HL-60/S4 treated with phorbol 12-myristate 13-acetate at 8.2 ng/mL for 4 days and 3 days (cell line): ENCODE measurements at regions not wholly inside any gene's neighbourhood (a gene's known extent, or its start where the extent isn't known, plus 50 kb on each side); places are given as distances from the start of the nearest gene placed in this dataset.
"Not testable (repeated sequence)": the region's sequence is repeated elsewhere in the genome, so short reads cannot be mapped to it uniquely, and the experiment has no call there.

Experiments used
- in situ Hi-C: fragments of 300-500 bp; cut with MboI; formaldehyde crosslinking; loops from 2 replicates; pipeline ENCODE4 v1.15.0; 2022; ENCODE audit warnings: low sequenced_read_pairs

- in situ Hi-C loops, result no loop called here
Measured at GRCh38 chr1:55456971-55457370, 241.8 kb upstream of the USP24 start.

- in situ Hi-C loops, result no loop called here
Measured at GRCh38 chr1:55448261-55448660, 233.1 kb upstream of the USP24 start.

- in situ Hi-C loops, result no loop called here
Measured at GRCh38 chr1:55447488-55447887, 232.3 kb upstream of the USP24 start.

GRCh38 chr1:55446351-55446750, 231.2 kb upstream of the USP24 start:
- in situ Hi-C loops, result no loop called here

- in situ Hi-C loops, result no loop called here
Measured at GRCh38 chr1:55445416-55445815, 230.3 kb upstream of the USP24 start.

GRCh38 chr1:55444667-55445066, 229.5 kb upstream of the USP24 start:
- in situ Hi-C loops, result no loop called here

- in situ Hi-C loops, result no loop called here
Measured at GRCh38 chr1:55443175-55443915, 228.2 kb upstream of the USP24 start.

- in situ Hi-C loops, result no loop called here
Measured at GRCh38 chr1:55441489-55441888, 226.3 kb upstream of the USP24 start.

- in situ Hi-C loops, result no loop called here
Measured at GRCh38 chr1:55437692-55438091, 222.5 kb upstream of the USP24 start.

- in situ Hi-C loops, result not testable (repeated sequence)
Measured at GRCh38 chr1:55430720-55431119, 215.6 kb upstream of the USP24 start.

GRCh38 chr1:55430206-55430605, 215.0 kb upstream of the USP24 start:
- in situ Hi-C loops, result not testable (repeated sequence)

GRCh38 chr1:55428944-55429931, 214.1 kb upstream of the USP24 start:
- in situ Hi-C loops, result no loop called here

GRCh38 chr1:55428231-55428630, 213.1 kb upstream of the USP24 start:
- in situ Hi-C loops, result no loop called here

GRCh38 chr1:55427606-55428005, 212.4 kb upstream of the USP24 start:
- in situ Hi-C loops, result no loop called here

- in situ Hi-C loops, result no loop called here
Measured at GRCh38 chr1:55426619-55427018, 211.5 kb upstream of the USP24 start.

GRCh38 chr1:55426156-55426555, 211.0 kb upstream of the USP24 start:
- in situ Hi-C loops, result no loop called here

- in situ Hi-C loops, result no loop called here
Measured at GRCh38 chr1:55425310-55425930, 210.3 kb upstream of the USP24 start.

- in situ Hi-C loops, result no loop called here
Measured at GRCh38 chr1:55423376-55423775, 208.2 kb upstream of the USP24 start.

- in situ Hi-C loops, result no loop called here
Measured at GRCh38 chr1:55420929-55421716, 206.0 kb upstream of the USP24 start.

GRCh38 chr1:55420026-55420425, 204.9 kb upstream of the USP24 start:
- in situ Hi-C loops, result no loop called here
